WTC11 (cell line): ENCODE measurements at regions not wholly inside any gene's neighbourhood (a gene's known extent, or its start where the extent isn't known, plus 50 kb on each side); places are given as distances from the start of the nearest gene placed in this dataset.

Source experiments
- ATAC-seq: fragments of 200-7000 bp; cut with Tn5 transposase; 2 replicates; pipeline ENCODE4 v1.10.0; 2021; ENCODE audit warnings: mild to moderate bottlenecking, moderate library complexity
- CTCF ChIA-PET: fragments of 300-600 bp; sonication (Branson Sonifier 250); formaldehyde crosslinking; loops from one replicate; lab custom pipeline; 2021; ENCODE audit warnings: antibody characterized with exemption; lab: Charles Lee
- POLR2A ChIA-PET: fragments of 350-600 bp; sonication (Branson Sonifier 250); formaldehyde crosslinking; loops from one replicate; lab custom pipeline; 2021; ENCODE audit warnings: antibody characterized with exemption; lab: Charles Lee
- DNase-seq: peaks from one replicate; pipeline ENCODE4 v3.0.0; 2021; ENCODE audit warnings: low spot score
- H3K27ac Mint-ChIP-seq: 2 replicates; pipeline ENCODE4 v1.8.0; 2021; ENCODE audit warnings: mixed read lengths
- H3K27me3 Mint-ChIP-seq: 2 replicates; pipeline ENCODE4 v1.8.0; 2021; ENCODE audit warnings: low read depth, mild to moderate bottlenecking, moderate library complexity, mixed read lengths
- H3K36me3 Mint-ChIP-seq: 2 replicates; pipeline ENCODE4 v1.8.0; 2021; ENCODE audit warnings: mixed read lengths
- H3K4me1 Mint-ChIP-seq: 2 replicates; pipeline ENCODE4 v1.8.0; 2022; ENCODE audit warnings: mixed read lengths
- H3K4me3 Mint-ChIP-seq: 2 replicates; pipeline ENCODE4 v1.8.0; 2021; ENCODE audit warnings: mild to moderate bottlenecking, moderate library complexity, mixed read lengths
- H3K9me3 Mint-ChIP-seq: 2 replicates; pipeline ENCODE4 v1.8.0; 2021; ENCODE audit warnings: mixed read lengths
- E2F4 ChIP-seq: sonication (generic); formaldehyde crosslinking; IDR thresholded peaks from 2 replicates; pipeline ENCODE4 v1.8.1; 2022; ENCODE audit warnings: low read depth, mild to moderate bottlenecking, moderate library complexity, missing genetic modification reagents, borderline replicate concordance
- ETV6 ChIP-seq: sonication (generic); formaldehyde crosslinking; IDR thresholded peaks from 2 replicates; pipeline ENCODE4 v1.8.1; 2022; ENCODE audit warnings: mild to moderate bottlenecking, missing genetic modification reagents
- FOXP4 ChIP-seq: sonication (generic); formaldehyde crosslinking; IDR thresholded peaks from 2 replicates; pipeline ENCODE4 v1.8.0; 2022; ENCODE audit warnings: mild to moderate bottlenecking, missing genetic modification reagents
- GRHL2 ChIP-seq: fragments of 250-450 bp; sonication (Bioruptor Pico); IDR thresholded peaks from 2 replicates; pipeline ENCODE4 v1.8.0; 2022; ENCODE audit warnings: mild to moderate bottlenecking, moderate library complexity; ENCODE audit not compliant: insufficient replicate concordance, severe bottlenecking
- IRF1 ChIP-seq: sonication (generic); formaldehyde crosslinking; IDR thresholded peaks from 2 replicates; pipeline ENCODE4 v1.8.0; 2023; ENCODE audit warnings: missing genetic modification reagents
- IRF2 ChIP-seq: sonication (generic); formaldehyde crosslinking; IDR thresholded peaks from 2 replicates; pipeline ENCODE4 v1.8.0; 2022; ENCODE audit warnings: low read depth, missing genetic modification reagents, borderline replicate concordance
- NR1H2 ChIP-seq: sonication (generic); formaldehyde crosslinking; IDR thresholded peaks from 2 replicates; pipeline ENCODE4 v1.9.0; 2021; ENCODE audit warnings: mild to moderate bottlenecking, moderate library complexity, missing genetic modification reagents
- NR2C2 ChIP-seq: sonication (generic); formaldehyde crosslinking; IDR thresholded peaks from 2 replicates; pipeline ENCODE4 v1.8.0; 2022; ENCODE audit warnings: mild to moderate bottlenecking, missing genetic modification reagents
- OVOL2 ChIP-seq: fragments of 250-450 bp; sonication (Bioruptor Pico); IDR thresholded peaks from 2 replicates; pipeline ENCODE4 v1.9.0; 2021; ENCODE audit warnings: mild to moderate bottlenecking, borderline replicate concordance
- PRDM15 ChIP-seq: sonication (generic); formaldehyde crosslinking; IDR thresholded peaks from 2 replicates; pipeline ENCODE4 v1.8.0; 2022; ENCODE audit warnings: missing genetic modification reagents
- RELA ChIP-seq: sonication (generic); formaldehyde crosslinking; IDR thresholded peaks from 2 replicates; pipeline ENCODE4 v1.8.1; 2022; ENCODE audit warnings: missing genetic modification reagents, mild to moderate bottlenecking, borderline replicate concordance
- STAT6 ChIP-seq: sonication (generic); formaldehyde crosslinking; conservative IDR thresholded peaks from 2 replicates; pipeline ENCODE4 v1.8.1; 2023; ENCODE audit warnings: mild to moderate bottlenecking, low read depth, missing genetic modification reagents, moderate library complexity
- TEAD1 ChIP-seq: sonication (generic); formaldehyde crosslinking; IDR thresholded peaks from 2 replicates; pipeline ENCODE4 v1.8.0; 2022; ENCODE audit warnings: mild to moderate bottlenecking, missing genetic modification reagents
- ZBTB43 ChIP-seq: sonication (generic); formaldehyde crosslinking; IDR thresholded peaks from 2 replicates; pipeline ENCODE4 v1.8.1; 2023; ENCODE audit warnings: mild to moderate bottlenecking, missing genetic modification reagents
- ZNF423 ChIP-seq: fragments of 250-450 bp; sonication (Bioruptor Pico); IDR thresholded peaks from 2 replicates; pipeline ENCODE4 v2.1.2; 2022; ENCODE audit warnings: mild to moderate bottlenecking, moderate library complexity
- TF ChIP-seq, protein P1 (sequence below): fragments of 250-450 bp; sonication (Bioruptor Pico); conservative IDR thresholded peaks from 2 replicates; pipeline ENCODE4 v1.9.0; 2021; ENCODE audit warnings: mild to moderate bottlenecking
- TF ChIP-seq, protein P2 (sequence below): sonication (generic); formaldehyde crosslinking; IDR thresholded peaks from 2 replicates; pipeline ENCODE4 v1.8.0; 2023; ENCODE audit warnings: mild to moderate bottlenecking, missing genetic modification reagents

- TF ChIP-seq, protein P1, sequence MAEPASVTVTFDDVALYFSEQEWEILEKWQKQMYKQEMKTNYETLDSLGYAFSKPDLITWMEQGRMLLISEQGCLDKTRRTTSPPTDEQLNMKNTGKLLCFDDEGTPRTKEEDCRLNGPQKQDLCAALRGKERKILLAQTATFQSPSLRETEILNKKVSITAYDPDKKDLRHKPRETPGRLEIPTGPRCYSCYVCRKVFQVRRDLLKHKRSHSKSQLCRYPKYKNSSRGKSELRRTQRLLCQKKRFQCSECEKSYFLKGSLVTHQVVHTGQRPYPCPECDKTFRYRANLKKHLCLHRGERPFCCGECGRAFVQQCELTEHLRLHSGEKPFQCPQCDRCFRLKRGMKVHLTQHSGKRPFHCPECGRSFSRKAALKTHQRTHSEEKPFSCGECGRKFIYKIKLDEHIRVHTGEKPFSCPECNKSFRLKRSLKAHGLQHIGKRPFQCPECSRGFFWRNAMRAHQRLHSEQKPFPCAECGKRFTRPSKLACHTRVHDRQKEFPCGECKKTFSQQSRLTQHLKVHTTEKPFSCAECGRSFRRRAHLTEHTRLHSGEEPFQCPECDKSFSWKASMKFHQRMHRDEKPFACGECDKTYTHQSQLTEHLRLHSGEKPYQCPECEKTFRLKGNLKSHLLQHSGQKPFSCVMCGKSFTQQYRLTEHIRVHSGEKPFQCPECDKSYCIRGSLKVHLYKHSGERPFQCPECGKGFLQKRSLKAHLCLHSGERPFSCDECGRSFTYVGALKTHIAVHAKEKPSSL (CRISPR knock-in tag), result no peak
- TF ChIP-seq NR2C2 (CRISPR knock-in tag) (no peak), IRF1 (CRISPR knock-in tag) (no peak), RELA (CRISPR knock-in tag) (no peak), OVOL2 (CRISPR knock-in tag) (no peak), TEAD1 (CRISPR knock-in tag) (no peak), STAT6 (CRISPR knock-in tag) (no peak)
Observed at GRCh38 chr4:67286724-67287123, 258.6 kb downstream of the CENPC start (continued).

- Mint-ChIP-seq H3K27ac (no peak overlapping the region), H3K27me3 (peaks cover 7% of the 10 kb centered on the region), H3K9me3 (peaks cover 65% of the 10 kb centered on the region), H3K4me1 (no peaks in the 10 kb centered on the region), H3K36me3 (peaks cover 21% of the 10 kb centered on the region), H3K4me3 (no peak overlapping the region)
- CTCF ChIA-PET, result no interaction called here
- POLR2A ChIA-PET, result no interaction called here
- ATAC-seq (no peak), DNase-seq (no peak)
- TF ChIP-seq PRDM15 (CRISPR knock-in tag) (no peak), ETV6 (CRISPR knock-in tag) (no peak), ZNF423 (no peak), GRHL2 (CRISPR knock-in tag) (no peak), IRF2 (no peak), ZBTB43 (CRISPR knock-in tag) (no peak), FOXP4 (CRISPR knock-in tag) (no peak), E2F4 (CRISPR knock-in tag) (no peak), NR1H2 (CRISPR knock-in tag) (no peak)
- TF ChIP-seq, protein P2, sequence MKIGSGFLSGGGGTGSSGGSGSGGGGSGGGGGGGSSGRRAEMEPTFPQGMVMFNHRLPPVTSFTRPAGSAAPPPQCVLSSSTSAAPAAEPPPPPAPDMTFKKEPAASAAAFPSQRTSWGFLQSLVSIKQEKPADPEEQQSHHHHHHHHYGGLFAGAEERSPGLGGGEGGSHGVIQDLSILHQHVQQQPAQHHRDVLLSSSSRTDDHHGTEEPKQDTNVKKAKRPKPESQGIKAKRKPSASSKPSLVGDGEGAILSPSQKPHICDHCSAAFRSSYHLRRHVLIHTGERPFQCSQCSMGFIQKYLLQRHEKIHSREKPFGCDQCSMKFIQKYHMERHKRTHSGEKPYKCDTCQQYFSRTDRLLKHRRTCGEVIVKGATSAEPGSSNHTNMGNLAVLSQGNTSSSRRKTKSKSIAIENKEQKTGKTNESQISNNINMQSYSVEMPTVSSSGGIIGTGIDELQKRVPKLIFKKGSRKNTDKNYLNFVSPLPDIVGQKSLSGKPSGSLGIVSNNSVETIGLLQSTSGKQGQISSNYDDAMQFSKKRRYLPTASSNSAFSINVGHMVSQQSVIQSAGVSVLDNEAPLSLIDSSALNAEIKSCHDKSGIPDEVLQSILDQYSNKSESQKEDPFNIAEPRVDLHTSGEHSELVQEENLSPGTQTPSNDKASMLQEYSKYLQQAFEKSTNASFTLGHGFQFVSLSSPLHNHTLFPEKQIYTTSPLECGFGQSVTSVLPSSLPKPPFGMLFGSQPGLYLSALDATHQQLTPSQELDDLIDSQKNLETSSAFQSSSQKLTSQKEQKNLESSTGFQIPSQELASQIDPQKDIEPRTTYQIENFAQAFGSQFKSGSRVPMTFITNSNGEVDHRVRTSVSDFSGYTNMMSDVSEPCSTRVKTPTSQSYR (CRISPR knock-in tag), result no peak
Observed at GRCh38 chr4:67282749-67283148, 262.6 kb downstream of the CENPC start.
